GM12891 (cell line): ENCODE measurements at regions not wholly inside any gene's neighbourhood (a gene's known extent, or its start where the extent isn't known, plus 50 kb on each side); places are given as distances from the start of the nearest gene placed in this dataset.

ENCODE experiments used
- PAX5 ChIP-seq: IDR thresholded peaks from 2 replicates; pipeline ENCODE4 v1.6.1; 2011; ENCODE audit warnings: low read length, moderate library complexity, mild to moderate bottlenecking; ENCODE audit not compliant: insufficient read depth, severe bottlenecking
- POLR2A ChIP-seq: IDR thresholded peaks from 2 replicates; pipeline ENCODE4 v1.6.1; 2011; ENCODE audit warnings: low read depth, low read length, control low read depth
- POLR2AphosphoS5 ChIP-seq: IDR thresholded peaks from 2 replicates; pipeline ENCODE4 v1.6.1; 2011; ENCODE audit warnings: low read depth, low read length, control low read depth
- POU2F2 ChIP-seq: IDR thresholded peaks from 2 replicates; pipeline ENCODE4 v1.6.1; 2011; ENCODE audit warnings: low read depth, mild to moderate bottlenecking, control low read depth, low read length, moderate library complexity
- SPI1 ChIP-seq: IDR thresholded peaks from 2 replicates; pipeline ENCODE4 v1.6.1; 2011; ENCODE audit warnings: low read depth, low read length, control low read depth
- TAF1 ChIP-seq: IDR thresholded peaks from 2 replicates; pipeline ENCODE4 v1.6.1; 2011; ENCODE audit warnings: low read depth, low read length, control low read depth

DNA sequence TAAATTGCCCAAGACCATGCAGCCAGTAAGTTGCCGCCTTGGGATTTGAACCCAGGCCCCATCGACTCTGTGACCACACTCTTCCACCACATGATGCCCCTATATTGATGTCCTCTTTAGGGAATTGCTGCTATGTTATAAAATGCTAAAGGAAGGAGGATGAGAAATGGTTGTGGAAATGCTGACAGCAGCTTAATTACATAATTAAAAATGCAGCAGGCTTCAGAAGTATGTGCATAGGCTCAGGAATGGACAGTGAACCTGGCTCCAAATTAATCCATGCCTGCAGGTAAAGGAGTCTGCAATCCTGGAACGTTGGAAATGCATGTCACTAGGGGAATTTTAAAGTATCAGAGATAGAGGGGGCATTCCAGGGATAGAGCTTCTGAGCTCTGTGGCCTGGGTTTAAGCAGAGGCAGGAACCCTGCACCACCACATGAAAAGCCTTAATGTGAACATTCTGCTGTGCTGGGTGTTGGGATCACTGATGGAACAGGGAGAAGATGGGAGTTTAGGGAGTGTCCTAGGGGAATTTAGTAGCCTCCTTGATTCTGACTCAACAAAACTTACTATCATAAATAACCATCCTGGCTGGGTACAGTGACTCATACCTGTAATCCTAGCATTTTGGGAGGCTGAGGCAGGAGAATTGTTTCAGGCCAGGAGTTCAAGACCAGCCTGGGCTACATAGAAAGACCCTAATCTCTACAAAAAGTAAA is 76.1 kb upstream of the CCDC85A start:
- TF ChIP-seq POLR2AphosphoS5 (no peak), POLR2A (no peak), TAF1 (no peak), SPI1 (no peak), PAX5 (no peak), POU2F2 (no peak)
